H9 (cell line): ENCODE measurements at regions not wholly inside any gene's neighbourhood (a gene's known extent, or its start where the extent isn't known, plus 50 kb on each side); places are given as distances from the start of the nearest gene placed in this dataset.

ENCODE experiments used
- DNase-seq: peaks from one replicate; pipeline ENCODE4 v3.0.0-alpha.2; 2017
- H2AFZ ChIP-seq: one replicate; pipeline ENCODE4 v1.6.1; 2013; ENCODE audit warnings: mild to moderate bottlenecking, low read length, control low read depth, moderate library complexity
- H2AK5ac ChIP-seq: 2 replicates; pipeline ENCODE4 v1.6.1; 2013; ENCODE audit warnings: low read length, control low read depth, mixed read lengths; ENCODE audit not compliant: insufficient read length
- H2BK120ac ChIP-seq: one replicate; pipeline ENCODE4 v1.6.1; 2013; ENCODE audit warnings: low read depth, mild to moderate bottlenecking, low read length, control low read depth, inconsistent platforms; ENCODE audit not compliant: poor library complexity, severe bottlenecking
- H2BK12ac ChIP-seq: 2 replicates; pipeline ENCODE4 v1.6.1; 2013; ENCODE audit warnings: low read length, control low read depth, mixed read lengths, low read depth; ENCODE audit not compliant: insufficient read length
- H2BK15ac ChIP-seq: 2 replicates; pipeline ENCODE4 v1.6.1; 2013; ENCODE audit warnings: low read depth, low read length, control low read depth
- H2BK20ac ChIP-seq: one replicate; pipeline ENCODE4 v1.6.1; 2013; ENCODE audit warnings: low read depth, mild to moderate bottlenecking, low read length, control low read depth, inconsistent platforms; ENCODE audit not compliant: poor library complexity, severe bottlenecking
- H2BK5ac ChIP-seq: 2 replicates; pipeline ENCODE4 v1.6.1; 2013; ENCODE audit warnings: low read length, control low read depth, mixed read lengths; ENCODE audit not compliant: insufficient read length
- H3K14ac ChIP-seq: 2 replicates; pipeline ENCODE4 v1.6.1; 2013; ENCODE audit warnings: low read length, control low read depth; ENCODE audit not compliant: insufficient read depth
- H3K18ac ChIP-seq: 2 replicates; pipeline ENCODE4 v1.6.1; 2013; ENCODE audit warnings: low read depth, mild to moderate bottlenecking, mixed read lengths, low read length, control low read depth; ENCODE audit not compliant: insufficient read length
- H3K23ac ChIP-seq: 2 replicates; pipeline ENCODE4 v1.6.1; 2013; ENCODE audit warnings: low read length, control low read depth, mixed read lengths, low read depth; ENCODE audit not compliant: insufficient read length
- H3K23me2 ChIP-seq: 2 replicates; pipeline ENCODE4 v1.6.1; 2013; ENCODE audit warnings: low read depth, mild to moderate bottlenecking, mixed read lengths, low read length, control low read depth; ENCODE audit not compliant: insufficient read length, poor library complexity, severe bottlenecking
- H3K27ac ChIP-seq: 2 replicates; pipeline ENCODE4 v1.5.1; 2013; ENCODE audit warnings: low read length, control low read depth, mixed read lengths, low read depth; ENCODE audit not compliant: insufficient read length
- H3K27me3 ChIP-seq: 2 replicates; pipeline ENCODE4 v1.6.1; 2013; ENCODE audit warnings: low read length, control low read depth, inconsistent platforms; ENCODE audit not compliant: insufficient read depth
- H3K4ac ChIP-seq: 2 replicates; pipeline ENCODE4 v1.6.1; 2013; ENCODE audit warnings: low read depth, mild to moderate bottlenecking, control low read depth, inconsistent platforms, low read length, moderate library complexity
- H3K4me1 ChIP-seq: 2 replicates; pipeline ENCODE4 v1.6.1; 2013; ENCODE audit warnings: low read length, control low read depth, inconsistent platforms; ENCODE audit not compliant: insufficient read depth
- H3K4me2 ChIP-seq: 2 replicates; pipeline ENCODE4 v1.6.1; 2013; ENCODE audit warnings: low read length, control low read depth, mixed read lengths; ENCODE audit not compliant: insufficient read length, insufficient read depth
- H3K56ac ChIP-seq: 2 replicates; pipeline ENCODE4 v1.6.1; 2013; ENCODE audit warnings: low read depth, mild to moderate bottlenecking, mixed read lengths, low read length, control low read depth; ENCODE audit not compliant: insufficient read length
- H3K79me1 ChIP-seq: 2 replicates; pipeline ENCODE4 v1.6.1; 2013; ENCODE audit warnings: low read depth, mild to moderate bottlenecking, moderate library complexity, low read length, control low read depth, inconsistent platforms; ENCODE audit not compliant: insufficient read depth, poor library complexity, severe bottlenecking
- H3K79me2 ChIP-seq: 2 replicates; pipeline ENCODE4 v1.6.1; 2013; ENCODE audit warnings: low read length, control low read depth, inconsistent platforms; ENCODE audit not compliant: insufficient read depth
- H3K9ac ChIP-seq: 2 replicates; pipeline ENCODE4 v1.6.1; 2013; ENCODE audit warnings: low read length, control low read depth, mixed read lengths; ENCODE audit not compliant: insufficient read length; ENCODE audit errors: extremely low read depth
- H3K9me3 ChIP-seq: one replicate; pipeline ENCODE4 v1.6.1; 2013; ENCODE audit warnings: low read depth, low read length, inconsistent platforms; ENCODE audit not compliant: control insufficient read depth
- H3T11ph ChIP-seq: one replicate; pipeline ENCODE4 v1.6.1; 2013; ENCODE audit warnings: mild to moderate bottlenecking, low read length, control low read depth, inconsistent platforms
- H4K20me1 ChIP-seq: one replicate; pipeline ENCODE4 v1.6.1; 2013; ENCODE audit not compliant: control insufficient read depth, insufficient read length, insufficient read depth
- H4K5ac ChIP-seq: 2 replicates; pipeline ENCODE4 v1.6.1; 2013; ENCODE audit warnings: low read depth, mild to moderate bottlenecking, mixed read lengths, low read length, control low read depth; ENCODE audit not compliant: insufficient read length
- H4K8ac ChIP-seq: replicated peaks from 2 replicates; pipeline ENCODE4 v1.6.1; 2013; ENCODE audit warnings: low read length, control low read depth, mixed read lengths, low read depth; ENCODE audit not compliant: insufficient read length
- H4K91ac ChIP-seq: 2 replicates; pipeline ENCODE4 v1.6.1; 2013; ENCODE audit warnings: low read depth, mild to moderate bottlenecking, moderate library complexity, mixed read lengths, low read length, control low read depth; ENCODE audit not compliant: insufficient read length
- H3K27ac Mint-ChIP-seq, 3 experiments: 2 replicates in 2 of 3; 3 replicates in 1 of 3; pipeline ENCODE4 v1.8.0; 2020 to 2021; ENCODE audit warnings: mixed read lengths in 3 of 3, mild to moderate bottlenecking in 1 of 3, moderate library complexity in 1 of 3
- H3K27me3 Mint-ChIP-seq: 2 replicates; pipeline ENCODE4 v1.8.0; 2021; ENCODE audit warnings: low read depth, mild to moderate bottlenecking, moderate library complexity, mixed read lengths
- H3K36me3 Mint-ChIP-seq, 3 experiments: 2 replicates in 2 of 3; 3 replicates in 1 of 3; pipeline ENCODE4 v1.8.0; 2020 to 2021; ENCODE audit warnings: low read depth in 3 of 3, mixed read lengths in 3 of 3; ENCODE audit not compliant: insufficient read depth in 1 of 3
- H3K4me1 Mint-ChIP-seq, 2 experiments: 2 replicates each; pipeline ENCODE4 v1.8.0; 2020; ENCODE audit warnings: mixed read lengths in 2 of 2
- H3K4me3 Mint-ChIP-seq, 2 experiments: 2 replicates in 1 of 2; 3 replicates in 1 of 2; pipeline ENCODE4 v1.8.0; 2020 to 2021; ENCODE audit warnings: mild to moderate bottlenecking in 2 of 2, mixed read lengths in 2 of 2, moderate library complexity in 1 of 2
- H3K9me3 Mint-ChIP-seq, 2 experiments: 2 replicates in 1 of 2; 3 replicates in 1 of 2; pipeline ENCODE4 v1.8.0; 2020; ENCODE audit warnings: mild to moderate bottlenecking in 2 of 2, mixed read lengths in 2 of 2, moderate library complexity in 1 of 2
- TF ChIP-seq, protein P1 (sequence below): fragments of 200-600 bp; sonication (generic); conservative IDR thresholded peaks from 3 replicates; pipeline ENCODE4 v1.8.0; 2021; ENCODE audit warnings: antibody characterized with exemption, mild to moderate bottlenecking

- DNase-seq, result no peak
- no peaks in the 10 kb centered on the region for H3K4me1 ChIP-seq
- Mint-ChIP-seq H3K27me3 (no peaks in the 10 kb centered on the region; the same call in 1 of the 2 replicates), H3K36me3 (peaks cover 11 to 32% (median 12%) of the 10 kb centered on the region in 3 experiments), H3K4me1 (no peaks in the 10 kb centered on the region), H3K27ac (no peak overlapping the region), H3K4me3 (no peak overlapping the region), H3K9me3 (peaks cover 89% of the 10 kb centered on the region in 2 experiments)
- H2AFZ ChIP-seq, result no peak overlapping the region
- H3K9ac ChIP-seq, result no peak overlapping the region
- H3K23ac ChIP-seq, result no peak overlapping the region
- no peak overlapping the region for H2BK15ac ChIP-seq
- no peak overlapping the region for H4K91ac ChIP-seq
- no peak overlapping the region for H3T11ph ChIP-seq
- no peaks in the 10 kb centered on the region for H3K79me2 ChIP-seq
- TF ChIP-seq, protein P1, sequence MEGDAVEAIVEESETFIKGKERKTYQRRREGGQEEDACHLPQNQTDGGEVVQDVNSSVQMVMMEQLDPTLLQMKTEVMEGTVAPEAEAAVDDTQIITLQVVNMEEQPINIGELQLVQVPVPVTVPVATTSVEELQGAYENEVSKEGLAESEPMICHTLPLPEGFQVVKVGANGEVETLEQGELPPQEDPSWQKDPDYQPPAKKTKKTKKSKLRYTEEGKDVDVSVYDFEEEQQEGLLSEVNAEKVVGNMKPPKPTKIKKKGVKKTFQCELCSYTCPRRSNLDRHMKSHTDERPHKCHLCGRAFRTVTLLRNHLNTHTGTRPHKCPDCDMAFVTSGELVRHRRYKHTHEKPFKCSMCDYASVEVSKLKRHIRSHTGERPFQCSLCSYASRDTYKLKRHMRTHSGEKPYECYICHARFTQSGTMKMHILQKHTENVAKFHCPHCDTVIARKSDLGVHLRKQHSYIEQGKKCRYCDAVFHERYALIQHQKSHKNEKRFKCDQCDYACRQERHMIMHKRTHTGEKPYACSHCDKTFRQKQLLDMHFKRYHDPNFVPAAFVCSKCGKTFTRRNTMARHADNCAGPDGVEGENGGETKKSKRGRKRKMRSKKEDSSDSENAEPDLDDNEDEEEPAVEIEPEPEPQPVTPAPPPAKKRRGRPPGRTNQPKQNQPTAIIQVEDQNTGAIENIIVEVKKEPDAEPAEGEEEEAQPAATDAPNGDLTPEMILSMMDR, result no peak
- H2BK120ac ChIP-seq, result no peak overlapping the region
- H3K27ac ChIP-seq, result no peak overlapping the region
- H4K5ac ChIP-seq, result no peak overlapping the region
- H3K23me2 ChIP-seq, result no peaks in the 10 kb centered on the region
- no peak overlapping the region for H3K56ac ChIP-seq
- H3K18ac ChIP-seq, result no peak overlapping the region
- H4K8ac ChIP-seq, result no peak overlapping the region
- no peak overlapping the region for H2BK12ac ChIP-seq
- no peaks in the 10 kb centered on the region for H3K79me1 ChIP-seq
- H2BK20ac ChIP-seq, result no peak overlapping the region
- peaks cover 25% of the 10 kb centered on the region for H3K9me3 ChIP-seq
- H4K20me1 ChIP-seq, result no peaks in the 10 kb centered on the region
- no peak overlapping the region for H2AK5ac ChIP-seq
- H2BK5ac ChIP-seq, result no peak overlapping the region
- H3K27me3 ChIP-seq, result no peaks in the 10 kb centered on the region
- no peak overlapping the region for H3K14ac ChIP-seq
- no peak overlapping the region for H3K4ac ChIP-seq
- H3K4me2 ChIP-seq, result no peak overlapping the region
Observed at GRCh38 chrX:78545233-78545632, 113.9 kb downstream of the RTL3 start.
